ENCODE measurements at regions not wholly inside any gene's neighbourhood (a gene's known extent, or its start where the extent isn't known, plus 50 kb on each side); places are given as distances from the start of the nearest gene placed in this dataset.

DNA sequence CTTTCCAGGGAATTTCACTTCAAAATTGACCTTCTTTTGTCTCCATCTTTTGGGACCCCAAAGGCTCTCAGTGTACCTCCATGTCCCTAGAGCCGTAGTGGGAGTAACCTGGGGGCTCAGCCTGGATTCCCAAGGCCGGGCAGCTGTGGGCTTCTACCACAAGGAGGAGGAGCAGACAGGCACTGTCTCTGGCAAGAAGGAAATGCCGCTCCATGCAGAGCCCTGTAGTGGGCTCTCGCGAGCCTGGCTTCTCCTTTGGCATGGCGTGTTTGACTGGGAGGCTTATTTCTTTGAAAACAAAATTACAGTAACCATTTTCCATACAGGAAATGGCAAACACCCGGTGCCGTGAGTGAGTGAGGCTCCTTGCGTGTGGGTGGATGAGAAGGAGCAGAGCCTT, 76.8 kb upstream of the FAM180A start:
- TF ChIP-seq CEBPB (IDR thresholded peaks at IDR 0.05; ENCODE audit: low read depth, low read length) (no peak), CTCF (conservative IDR thresholded peaks at IDR 0.05; ENCODE audit: low read depth, low read length) (no peak), CHD1 (IDR thresholded peaks at IDR 0.05; ENCODE audit: low read depth, low read length) (no peak), MXI1 (IDR thresholded peaks at IDR 0.05; ENCODE audit: borderline replicate concordance, low read depth, low read length) (no peak), MAZ (IDR thresholded peaks at IDR 0.05; ENCODE audit: borderline replicate concordance, low read depth, low read length) (no peak), FOS (IDR thresholded peaks at IDR 0.05; ENCODE audit: low read depth, low read length) (no peak), MAFK (IDR thresholded peaks at IDR 0.05; ENCODE audit: low read depth, low read length) (no peak), SMC3 (IDR thresholded peaks at IDR 0.05; ENCODE audit: low read depth, low read length) (no peak), USF2 (IDR thresholded peaks at IDR 0.05; ENCODE audit: low read depth, low read length) (no peak), POLR2A (IDR thresholded peaks at IDR 0.05; ENCODE audit: low read depth, low read length) (no peak), NFE2L2 (IDR thresholded peaks at IDR 0.05; ENCODE audit: low read depth, low read length) (no peak)
- TF ChIP-seq, protein P1, sequence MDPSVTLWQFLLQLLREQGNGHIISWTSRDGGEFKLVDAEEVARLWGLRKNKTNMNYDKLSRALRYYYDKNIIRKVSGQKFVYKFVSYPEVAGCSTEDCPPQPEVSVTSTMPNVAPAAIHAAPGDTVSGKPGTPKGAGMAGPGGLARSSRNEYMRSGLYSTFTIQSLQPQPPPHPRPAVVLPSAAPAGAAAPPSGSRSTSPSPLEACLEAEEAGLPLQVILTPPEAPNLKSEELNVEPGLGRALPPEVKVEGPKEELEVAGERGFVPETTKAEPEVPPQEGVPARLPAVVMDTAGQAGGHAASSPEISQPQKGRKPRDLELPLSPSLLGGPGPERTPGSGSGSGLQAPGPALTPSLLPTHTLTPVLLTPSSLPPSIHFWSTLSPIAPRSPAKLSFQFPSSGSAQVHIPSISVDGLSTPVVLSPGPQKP (IDR thresholded peaks at IDR 0.05; ENCODE audit: borderline replicate concordance, low read depth, low read length) = no peak
- dilution Hi-C loops (cut with HindIII; ENCODE audit: low sequenced_read_pairs, unreplicated experiment) = no loop called here
- Histone ChIP-seq H4K20me1 (ENCODE audit: insufficient read depth, low read length) (no peaks in the 10 kb centered on the region), H3K9ac (ENCODE audit: low read depth, low read length) (no peak overlapping the region), H4K91ac (ENCODE audit: insufficient read depth, low read depth, low read length) (no peak overlapping the region), H3K36me3 (ENCODE audit: control insufficient read depth, insufficient read depth, low read length) (no peaks in the 10 kb centered on the region), H3K4me3 (ENCODE audit: insufficient read depth, low read depth, low read length) (no peak overlapping the region), H2BK120ac (ENCODE audit: low read depth, low read length) (no peak overlapping the region), H3K56ac (ENCODE audit: extremely low read depth, insufficient read depth, low read length) (no peak overlapping the region), H4K5ac (ENCODE audit: low read depth, low read length) (no peak overlapping the region), H2BK5ac (ENCODE audit: low read depth, low read length, poor library complexity, severe bottlenecking) (no peak overlapping the region), H2AK5ac (ENCODE audit: low read depth, low read length) (no peak overlapping the region), H3K4me1 (ENCODE audit: control insufficient read depth, insufficient read depth, low read length) (no peaks in the 10 kb centered on the region), H3K4ac (ENCODE audit: low read depth, low read length) (no peak overlapping the region), H3K27me3 (ENCODE audit: control insufficient read depth, insufficient read depth, low read length) (peaks cover 25% of the 10 kb centered on the region), H3K14ac (replicated peaks; ENCODE audit: low read depth, low read length) (no peak overlapping the region), H3K23ac (ENCODE audit: low read depth, low read length) (no peak overlapping the region), H3K79me1 (ENCODE audit: low read depth in 1 of 2, low read length in 2 of 2) (no peaks in the 10 kb centered on the region), H2AFZ (replicated peaks; ENCODE audit: low read length, poor library complexity) (no peak overlapping the region), H2BK20ac (ENCODE audit: low read depth, low read length) (no peak overlapping the region), H3K4me2 (ENCODE audit: low read depth, low read length) (no peak overlapping the region), H2BK15ac (ENCODE audit: low read depth, low read length) (no peak overlapping the region), H4K8ac (ENCODE audit: low read depth in 2 of 2, low read length in 2 of 2) (no peak overlapping the region), H3K9me3 (ENCODE audit: control insufficient read depth, insufficient read depth, low read length) (no peaks in the 10 kb centered on the region), H3K9me1 (ENCODE audit: insufficient read depth, low read length) (no peaks in the 10 kb centered on the region), H3K18ac (ENCODE audit: low read depth, low read length) (no peak overlapping the region), H3K27ac (ENCODE audit: insufficient read depth, low read length) (no peak overlapping the region), H2AK9ac (replicated peaks; ENCODE audit: low read depth, low read length, poor library complexity) (no peak overlapping the region)
- intact Hi-C loops (cut with micrococcal nuclease) = no loop called here
- ATAC-seq (ENCODE audit: low read depth) (no peak), DNase-seq (no peak)
- in situ Hi-C loops (cut with MboI; ENCODE audit: low sequenced_read_pairs) = no loop called here
- POLR2A ChIA-PET (ENCODE audit: unreplicated experiment) = no interaction called here
- CTCF ChIA-PET = no interaction called here
- no CpG with 5 or more reads among the region's 9 CpGs for WGBS, 2 experiments (ENCODE audit: extremely low coverage in 2 of 2, insufficient read length in 1 of 2)
- no TSS peak for BruUV-seq (replicated peaks)

Measured in IMR-90 (cell line).